GM04504 (cell line): ENCODE measurements at regions not wholly inside any gene's neighbourhood (a gene's known extent, or its start where the extent isn't known, plus 50 kb on each side); places are given as distances from the start of the nearest gene placed in this dataset.
"Not testable (repeated sequence)": the region's sequence is repeated elsewhere in the genome, so short reads cannot be mapped to it uniquely, and the experiment has no call there.

Source experiments
- DNase-seq: peaks from one replicate; pipeline ENCODE4 v3.0.0-alpha.2; 2012; ENCODE audit warnings: low read depth

- no peak for DNase-seq
Observed at GRCh38 chr4:38279650-38280322, 319.6 kb downstream of the PTTG2 start.

GRCh38 chr4:38280323-38280706 lies 320.1 kb downstream of the PTTG2 start:
- DNase-seq, result no peak

DNA sequence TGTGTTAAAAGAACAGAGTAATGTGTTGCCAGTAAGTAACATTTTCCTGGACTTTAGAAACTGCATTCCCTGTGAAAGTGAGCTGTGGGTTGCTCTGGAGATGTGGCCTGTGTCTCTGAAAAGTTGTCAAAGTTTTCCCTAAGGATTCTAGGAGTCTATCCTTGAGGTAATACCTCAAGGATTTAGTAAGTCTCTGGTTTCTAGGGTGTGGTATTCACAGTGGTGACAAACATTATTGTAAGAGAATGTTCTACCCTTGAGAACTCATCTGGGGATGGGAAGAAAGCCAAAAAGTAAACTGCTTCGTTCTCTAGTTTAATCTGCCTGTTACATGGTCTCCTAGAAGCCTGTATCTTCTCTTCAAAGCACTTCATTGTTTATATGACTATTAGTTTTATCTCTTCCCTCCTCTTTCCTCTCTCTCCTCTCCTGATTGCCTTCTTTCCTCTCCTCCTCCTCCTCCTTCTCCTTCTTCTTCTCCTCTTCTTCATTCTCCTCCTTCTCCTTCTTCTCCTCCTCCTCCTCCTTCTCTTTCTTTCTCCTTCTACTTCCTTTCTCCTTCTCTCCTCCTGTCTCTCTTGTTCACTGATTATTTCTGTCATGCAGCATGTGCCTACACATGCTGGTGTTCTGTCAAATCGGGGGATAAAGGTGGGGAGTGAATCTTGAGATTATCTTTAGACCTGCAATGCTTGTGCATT lies 321.3 kb downstream of the PTTG2 start:
- DNase-seq, result no peak

DNA sequence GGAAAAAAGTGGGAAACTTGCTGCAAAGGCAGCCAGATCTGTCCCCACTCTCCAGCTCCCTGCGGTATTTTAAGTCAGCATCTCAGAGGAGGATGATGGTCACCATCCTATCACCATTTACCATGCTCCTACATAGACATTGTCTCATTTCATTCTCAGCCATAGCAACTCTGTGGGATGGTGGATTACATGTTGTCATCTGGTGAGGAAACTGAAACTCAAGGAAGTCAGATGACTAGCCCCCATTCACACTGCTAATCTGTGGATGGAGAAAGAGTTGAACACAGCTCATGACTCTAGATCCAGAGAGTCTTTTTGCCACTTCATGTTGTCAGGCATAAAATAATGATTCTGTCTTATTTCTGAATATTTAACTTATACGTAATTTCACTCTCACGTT lies 323.5 kb downstream of the PTTG2 start:
- DNase-seq, result no peak

GRCh38 chr4:38284294-38285030 lies 324.3 kb downstream of the PTTG2 start:
- no peak for DNase-seq

- DNase-seq, result no peak
Observed at GRCh38 chr4:38287101-38287851, 327.1 kb downstream of the PTTG2 start.

GRCh38 chr4:38289553-38289952 lies 329.4 kb downstream of the PTTG2 start:
- DNase-seq, result no peak

DNA sequence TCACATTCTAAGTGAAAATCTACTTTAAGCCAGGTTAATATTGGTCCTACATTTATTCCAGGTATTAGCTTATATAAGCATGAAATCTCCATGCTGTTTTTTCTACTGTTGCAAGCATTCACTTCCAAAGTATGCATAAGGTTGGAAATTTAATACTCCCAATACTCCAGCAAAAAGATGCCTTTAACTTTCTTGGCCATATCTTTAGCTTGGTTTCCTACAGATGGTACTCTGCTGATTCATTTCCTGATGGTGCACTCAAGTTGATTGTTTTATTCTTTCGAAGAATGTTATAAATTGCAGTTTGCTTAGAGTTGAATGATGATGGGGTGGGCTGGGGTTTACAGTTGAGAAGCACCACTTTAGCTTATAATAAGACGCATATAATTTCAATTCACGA lies 330.2 kb downstream of the PTTG2 start:
- no peak for DNase-seq

DNA sequence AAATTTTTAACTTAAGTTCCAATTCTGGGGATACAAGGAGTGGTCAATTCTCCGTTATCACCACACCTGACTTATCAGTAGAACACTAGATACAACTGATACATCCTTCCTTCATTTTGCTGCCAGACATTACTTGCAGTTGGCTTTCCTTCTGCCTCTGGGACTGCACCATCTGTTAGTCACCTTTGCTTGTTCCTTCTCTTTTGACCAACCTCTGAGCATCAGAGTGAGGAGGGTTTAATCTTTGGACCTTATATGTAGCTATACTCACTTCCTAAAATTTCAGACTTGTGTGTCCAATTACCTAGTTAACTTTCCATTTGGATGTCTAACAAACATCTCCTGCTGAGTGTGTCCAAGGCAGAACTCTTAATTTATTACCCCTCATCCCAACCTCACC lies 330.7 kb downstream of the PTTG2 start:
- DNase-seq, result no peak

GRCh38 chr4:38292529-38292928 lies 332.3 kb downstream of the PTTG2 start:
- no peak for DNase-seq

- DNase-seq, result no peak
Observed at GRCh38 chr4:38294238-38294637, 334.0 kb downstream of the PTTG2 start.

- DNase-seq, result no peak
Observed at GRCh38 chr4:38297061-38297460, 336.9 kb downstream of the PTTG2 start.

DNA sequence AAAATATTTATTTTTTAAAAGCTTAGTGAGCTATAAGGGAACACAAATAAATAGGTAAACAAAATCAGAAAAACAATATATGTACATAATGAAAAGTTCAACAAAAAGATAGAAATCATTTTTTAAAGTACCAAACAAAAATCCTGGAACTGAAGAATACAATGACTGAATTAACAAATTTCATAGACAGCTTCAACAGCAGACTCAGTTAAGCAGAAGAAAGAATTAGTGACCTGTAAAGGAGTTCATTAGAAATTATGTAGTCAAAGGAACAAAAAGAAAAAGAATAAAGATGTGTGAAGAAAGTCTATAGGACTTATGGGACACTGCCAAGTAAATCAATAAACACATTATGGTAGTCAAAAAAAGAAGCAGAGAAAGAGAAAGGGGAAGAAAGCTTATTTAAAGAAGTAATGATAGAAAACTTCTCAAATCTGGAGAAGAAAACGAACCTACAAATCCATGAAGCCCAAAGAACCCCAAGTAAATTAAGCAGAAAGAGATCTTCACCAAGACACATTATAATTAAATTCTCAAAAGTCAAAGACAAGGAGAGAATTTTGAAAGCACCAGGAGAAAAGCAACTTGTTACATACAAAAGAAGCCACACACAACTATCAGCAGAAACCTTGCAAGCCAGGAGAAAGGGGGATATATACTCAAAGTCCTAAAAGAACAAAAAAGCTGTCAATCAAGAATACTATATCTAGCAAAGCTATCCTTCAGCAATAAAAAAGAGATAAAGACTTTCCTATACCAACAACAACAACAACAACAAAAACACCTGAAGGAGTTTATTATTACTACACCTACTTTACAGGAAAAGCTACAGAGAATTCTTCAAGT lies 338.9 kb downstream of the PTTG2 start:
- no peak for DNase-seq

DNA sequence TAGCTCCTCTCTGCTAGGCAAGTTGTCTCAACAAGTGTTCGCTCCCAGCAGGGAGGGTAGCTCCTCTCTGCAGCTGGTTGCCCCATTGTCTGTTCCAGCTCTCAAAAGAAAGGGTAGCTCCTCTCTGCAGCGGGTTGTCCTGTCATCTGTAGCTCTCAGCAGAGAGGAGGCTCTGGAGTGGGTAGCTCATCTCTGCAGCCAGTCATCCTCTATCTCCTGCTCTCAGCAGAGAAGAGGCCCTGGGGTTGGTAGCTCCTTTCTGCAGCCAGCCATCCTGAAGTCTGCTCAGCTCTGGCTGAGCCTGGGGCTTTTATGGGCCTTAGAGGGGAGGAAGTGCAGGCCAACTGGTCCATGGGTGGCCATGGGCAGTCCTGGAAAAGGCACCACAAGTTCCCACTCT lies 342.7 kb downstream of the PTTG2 start:
- no peak for DNase-seq

GRCh38 chr4:38304460-38304859 lies 344.3 kb downstream of the PTTG2 start:
- not testable (repeated sequence) for DNase-seq

DNA sequence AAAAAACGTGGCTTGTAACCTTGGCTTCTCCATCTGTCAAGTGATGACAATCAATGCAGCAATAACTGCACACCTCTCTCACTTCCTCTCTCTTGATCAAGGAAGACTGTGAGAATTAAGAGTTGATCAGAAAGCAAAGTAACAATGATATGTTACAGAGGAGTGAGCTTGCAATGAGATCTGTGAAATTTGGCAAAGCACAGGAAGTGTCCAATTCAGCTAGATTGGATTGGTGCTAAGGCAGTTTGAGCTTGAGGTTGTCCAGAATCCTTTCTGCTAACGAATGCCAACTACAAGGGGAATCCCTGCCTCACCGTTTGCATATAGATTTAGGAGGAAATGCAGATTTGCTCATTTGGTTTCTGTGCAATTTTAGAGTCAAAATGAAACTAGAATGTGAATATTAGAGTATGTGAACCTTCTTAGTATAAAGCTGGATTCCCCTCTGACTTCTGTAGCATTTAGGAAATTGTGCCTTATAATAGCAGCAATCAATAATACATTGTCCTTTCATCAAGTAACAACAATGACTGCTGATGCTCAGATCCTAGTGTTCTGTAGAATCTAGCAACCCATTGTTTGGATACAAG lies 346.4 kb downstream of the PTTG2 start:
- no peak for DNase-seq

DNA sequence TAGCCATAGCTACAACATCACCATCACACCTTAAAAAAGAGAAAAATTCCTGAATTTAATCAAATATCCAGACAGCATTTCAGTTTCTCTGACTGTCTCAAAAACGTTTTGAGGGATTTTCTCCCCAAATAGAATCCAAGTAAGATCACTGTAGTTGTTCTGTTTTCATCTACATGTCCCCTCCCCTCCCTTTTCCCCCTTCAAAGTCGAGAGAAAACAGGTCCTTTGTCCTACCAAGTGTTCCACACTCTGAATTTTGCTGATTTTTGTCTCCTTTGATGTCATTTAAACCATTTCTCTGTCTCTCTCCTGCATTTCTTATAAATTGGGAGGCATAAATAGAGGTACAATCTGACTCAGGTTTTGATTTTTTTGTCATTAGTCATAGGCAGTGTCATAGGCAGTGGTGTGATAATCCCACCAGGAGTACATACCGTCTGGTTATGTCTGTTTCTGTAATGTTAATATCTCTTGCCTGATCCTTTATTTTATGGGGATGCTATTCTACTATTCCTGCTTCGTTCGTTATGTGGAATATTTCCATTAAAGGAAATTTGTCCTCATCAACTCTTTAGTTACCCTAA lies 348.6 kb downstream of the PTTG2 start:
- no peak for DNase-seq

DNA sequence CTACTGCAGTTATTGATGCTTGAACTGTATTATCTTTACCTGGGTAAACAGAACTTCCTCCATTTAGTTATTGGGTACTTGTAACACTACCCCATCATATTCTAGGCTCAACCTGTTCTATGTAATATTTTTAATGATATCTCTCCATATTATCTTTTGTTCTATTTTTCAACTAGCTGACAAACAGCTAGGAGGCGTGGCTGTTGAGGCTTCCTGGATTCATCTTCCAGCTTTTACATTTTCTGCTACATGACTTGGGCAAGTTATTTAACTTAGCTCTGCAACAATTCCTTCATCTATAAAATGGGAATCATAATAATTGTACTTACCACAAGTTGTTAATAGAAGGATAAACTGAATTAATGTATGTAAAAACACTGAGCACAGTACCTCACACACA lies 349.3 kb downstream of the PTTG2 start:
- DNase-seq, result no peak

DNA sequence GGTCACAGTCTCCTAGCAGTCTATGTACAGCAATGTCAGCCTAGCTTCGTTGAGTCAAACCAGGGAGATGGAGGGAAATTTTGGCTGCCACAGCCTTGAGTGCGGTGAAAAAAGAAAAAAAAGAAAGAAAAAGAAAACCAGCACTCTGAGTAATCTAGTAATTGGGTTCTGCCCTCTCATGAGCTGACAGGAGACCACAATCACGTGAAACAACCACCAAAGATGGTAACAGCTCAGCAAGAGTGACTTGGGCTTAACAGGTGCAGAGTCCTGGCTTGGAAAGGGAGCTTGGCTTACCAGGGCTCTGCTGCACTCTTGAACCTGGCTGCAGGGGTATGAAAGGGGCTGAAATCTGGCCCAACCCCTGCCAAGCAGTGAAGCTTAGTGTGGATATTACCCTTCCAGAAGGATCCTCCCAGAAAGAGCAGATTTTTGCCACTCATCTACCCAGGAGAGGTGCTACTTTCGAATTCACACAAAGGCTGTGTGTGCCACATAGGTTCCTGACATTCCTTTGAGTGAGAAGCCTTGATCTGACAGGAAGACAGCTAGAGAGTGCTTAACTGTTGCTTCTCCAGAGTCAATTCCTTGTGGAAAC lies 350.3 kb downstream of the PTTG2 start:
- DNase-seq, result no peak

DNA sequence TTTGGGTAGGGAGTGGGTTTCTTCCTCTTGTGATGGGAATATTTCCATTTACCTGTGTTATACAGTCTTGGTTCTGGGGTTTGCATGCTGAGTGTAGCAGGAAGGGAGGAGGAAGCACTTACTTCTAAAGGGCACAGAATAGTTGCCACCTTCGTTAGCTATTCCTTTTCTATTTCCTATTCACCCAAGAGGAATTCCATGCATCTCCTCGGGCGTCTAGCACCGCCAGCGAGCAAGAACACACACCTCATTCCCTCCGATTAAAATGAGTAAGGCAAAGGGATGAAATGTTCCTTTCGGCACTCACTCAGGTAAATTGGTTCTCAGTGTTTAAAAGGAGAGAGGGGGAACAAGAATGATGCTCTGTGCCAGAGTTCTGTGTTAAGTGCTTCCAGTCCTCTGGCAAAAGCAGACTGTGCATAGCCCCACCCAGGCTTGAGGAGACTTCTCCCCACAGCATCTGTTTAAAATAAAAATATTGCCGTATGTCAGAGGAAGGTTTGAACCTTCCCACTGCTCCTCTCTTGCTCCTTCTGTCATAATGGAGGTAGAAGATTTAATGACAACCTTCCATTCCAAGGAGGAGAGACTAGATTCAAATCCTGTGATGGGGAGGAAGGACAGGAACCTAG lies 351.4 kb downstream of the PTTG2 start:
- DNase-seq, result no peak
